ENCODE measurements at regions not wholly inside any gene's neighbourhood (a gene's known extent, or its start where the extent isn't known, plus 50 kb on each side); places are given as distances from the start of the nearest gene placed in this dataset.
"Not testable (repeated sequence)": the region's sequence is repeated elsewhere in the genome, so short reads cannot be mapped to it uniquely, and the experiment has no call there.

- no peak overlapping the region for H3K4me2 ChIP-seq (ENCODE audit: low read length)
- TF ChIP-seq EZH2phosphoT487 (IDR thresholded peaks at IDR 0.05; ENCODE audit: low read depth), result no peak
- TF ChIP-seq CTCF (IDR thresholded peaks at IDR 0.05; ENCODE audit: low read depth, low read length), result no peak
- no peak overlapping the region for H3K4me3 ChIP-seq (ENCODE audit: low read length)
These were observed 92.8 kb upstream of the MSH6 start for GRCh38 chr2:47690132-47690531.

GRCh38 chr2:47689118-47689517 lies 93.8 kb upstream of the MSH6 start:
- H3K79me2 ChIP-seq (ENCODE audit: low read length); H3K9me3 ChIP-seq (ENCODE audit: insufficient read depth, low read length); H3K4me2 ChIP-seq (ENCODE audit: low read length); H3K9ac ChIP-seq (ENCODE audit: low read length); H4K20me1 ChIP-seq (ENCODE audit: insufficient read depth, low read length); H3K4me1 ChIP-seq (ENCODE audit: low read length); H2AFZ ChIP-seq (ENCODE audit: low read depth, low read length); H3K36me3 ChIP-seq (replicated peaks; ENCODE audit: low read depth, low read length); H3K27ac ChIP-seq (ENCODE audit: low read length); H3K4me3 ChIP-seq (ENCODE audit: low read length); H3K27me3 ChIP-seq (ENCODE audit: low read depth, low read length): not testable (repeated sequence)

More at GRCh38 chr2:47690132-47690531, 92.8 kb upstream of the MSH6 start:
- Histone ChIP-seq H3K4me1 (ENCODE audit: low read length) (no peaks in the 10 kb centered on the region), H3K9me3 (ENCODE audit: insufficient read depth, low read length) (no peaks in the 10 kb centered on the region), H2AFZ (ENCODE audit: low read depth, low read length) (no peak overlapping the region), H4K20me1 (ENCODE audit: insufficient read depth, low read length) (no peaks in the 10 kb centered on the region), H3K27me3 (ENCODE audit: low read depth, low read length) (no peaks in the 10 kb centered on the region), H3K79me2 (ENCODE audit: low read length) (no peaks in the 10 kb centered on the region), H3K36me3 (replicated peaks; ENCODE audit: low read depth, low read length) (no peaks in the 10 kb centered on the region), H3K27ac (ENCODE audit: low read length) (no peak overlapping the region), H3K9ac (ENCODE audit: low read length) (no peak overlapping the region)

- H3K9ac ChIP-seq (ENCODE audit: low read length), result no peak overlapping the region
- H3K27ac ChIP-seq (ENCODE audit: low read length), result no peak overlapping the region
- H3K79me2 ChIP-seq (ENCODE audit: low read length), result no peaks in the 10 kb centered on the region
- H3K4me1 ChIP-seq (ENCODE audit: low read length), result no peaks in the 10 kb centered on the region
- no peaks in the 10 kb centered on the region for H3K9me3 ChIP-seq (ENCODE audit: insufficient read depth, low read length)
- H3K27me3 ChIP-seq (ENCODE audit: low read depth, low read length), result no peaks in the 10 kb centered on the region
- TF ChIP-seq EZH2phosphoT487 (IDR thresholded peaks at IDR 0.05; ENCODE audit: low read depth) (no peak), CTCF (IDR thresholded peaks at IDR 0.05; ENCODE audit: low read depth, low read length) (no peak)
- H3K36me3 ChIP-seq (replicated peaks; ENCODE audit: low read depth, low read length), result no peaks in the 10 kb centered on the region
- H3K4me3 ChIP-seq (ENCODE audit: low read length), result no peak overlapping the region
- H3K4me2 ChIP-seq (ENCODE audit: low read length), result no peak overlapping the region
- no peak overlapping the region for H2AFZ ChIP-seq (ENCODE audit: low read depth, low read length)
- no peaks in the 10 kb centered on the region for H4K20me1 ChIP-seq (ENCODE audit: insufficient read depth, low read length)
These were observed 94.4 kb upstream of the MSH6 start for GRCh38 chr2:47688561-47688960.

GRCh38 chr2:47687856-47688255 lies 95.1 kb upstream of the MSH6 start:
- no peaks in the 10 kb centered on the region for H3K9me3 ChIP-seq (ENCODE audit: insufficient read depth, low read length)
- H3K27me3 ChIP-seq (ENCODE audit: low read depth, low read length), result no peaks in the 10 kb centered on the region
- no peaks in the 10 kb centered on the region for H3K36me3 ChIP-seq (replicated peaks; ENCODE audit: low read depth, low read length)
- H2AFZ ChIP-seq (ENCODE audit: low read depth, low read length), result no peak overlapping the region
- TF ChIP-seq EZH2phosphoT487 (IDR thresholded peaks at IDR 0.05; ENCODE audit: low read depth), result no peak
- no peak for TF ChIP-seq CTCF (IDR thresholded peaks at IDR 0.05; ENCODE audit: low read depth, low read length)
- no peaks in the 10 kb centered on the region for H3K79me2 ChIP-seq (ENCODE audit: low read length)
- H3K4me2 ChIP-seq (ENCODE audit: low read length), result no peak overlapping the region
- no peaks in the 10 kb centered on the region for H4K20me1 ChIP-seq (ENCODE audit: insufficient read depth, low read length)
- no peaks in the 10 kb centered on the region for H3K4me1 ChIP-seq (ENCODE audit: low read length)
- H3K9ac ChIP-seq (ENCODE audit: low read length), result no peak overlapping the region
- no peak overlapping the region for H3K27ac ChIP-seq (ENCODE audit: low read length)
- no peak overlapping the region for H3K4me3 ChIP-seq (ENCODE audit: low read length)

GRCh38 chr2:47686018-47686417 lies 96.9 kb upstream of the MSH6 start:
- H3K4me2 ChIP-seq (ENCODE audit: low read length), result no peak overlapping the region
- no peak overlapping the region for H3K27ac ChIP-seq (ENCODE audit: low read length)
- no peaks in the 10 kb centered on the region for H3K79me2 ChIP-seq (ENCODE audit: low read length)
- no peaks in the 10 kb centered on the region for H3K27me3 ChIP-seq (ENCODE audit: low read depth, low read length)
- no peaks in the 10 kb centered on the region for H3K36me3 ChIP-seq (replicated peaks; ENCODE audit: low read depth, low read length)
- H4K20me1 ChIP-seq (ENCODE audit: insufficient read depth, low read length), result no peaks in the 10 kb centered on the region
- TF ChIP-seq CTCF (IDR thresholded peaks at IDR 0.05; ENCODE audit: low read depth, low read length) (no peak), EZH2phosphoT487 (IDR thresholded peaks at IDR 0.05; ENCODE audit: low read depth) (no peak)
- no peaks in the 10 kb centered on the region for H3K4me1 ChIP-seq (ENCODE audit: low read length)
- H3K9me3 ChIP-seq (ENCODE audit: insufficient read depth, low read length), result no peaks in the 10 kb centered on the region
- no peak overlapping the region for H3K9ac ChIP-seq (ENCODE audit: low read length)
- no peak overlapping the region for H2AFZ ChIP-seq (ENCODE audit: low read depth, low read length)
- no peak overlapping the region for H3K4me3 ChIP-seq (ENCODE audit: low read length)
